ENCODE measurements at regions not wholly inside any gene's neighbourhood (a gene's known extent, or its start where the extent isn't known, plus 50 kb on each side); places are given as distances from the start of the nearest gene placed in this dataset.

GRCh38 chr13:71068041-71068440, 799.0 kb downstream of the DACH1 start:
- DNase-seq, result no peak

GRCh38 chr13:71067165-71067815, 799.7 kb downstream of the DACH1 start:
- no peak for DNase-seq

DNA sequence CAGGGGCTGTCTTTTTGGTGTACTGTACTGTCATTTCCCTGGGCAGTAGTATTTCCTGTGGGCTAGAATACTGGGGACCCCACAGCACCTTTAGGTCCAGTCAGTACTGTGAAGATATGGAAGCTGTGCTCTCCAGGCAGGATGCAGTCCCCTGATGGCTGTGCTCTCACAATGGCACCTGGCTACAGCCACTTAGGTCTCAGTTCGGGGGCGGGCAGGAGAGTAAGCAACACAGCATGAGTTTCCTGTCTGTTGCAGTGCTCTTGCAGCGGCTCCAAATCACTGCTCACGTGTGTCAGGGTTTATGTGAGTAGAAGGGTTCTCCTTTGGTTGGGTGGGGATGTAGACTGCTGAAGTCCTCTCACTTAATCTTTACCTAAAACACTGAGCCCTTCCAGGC, 810.4 kb downstream of the DACH1 start:
- DNase-seq, result no peak

- no peak for DNase-seq
These were observed 811.4 kb downstream of the DACH1 start for GRCh38 chr13:71055644-71056043.

- no peak for DNase-seq
These were observed 812.0 kb downstream of the DACH1 start for GRCh38 chr13:71055047-71055446.

DNA sequence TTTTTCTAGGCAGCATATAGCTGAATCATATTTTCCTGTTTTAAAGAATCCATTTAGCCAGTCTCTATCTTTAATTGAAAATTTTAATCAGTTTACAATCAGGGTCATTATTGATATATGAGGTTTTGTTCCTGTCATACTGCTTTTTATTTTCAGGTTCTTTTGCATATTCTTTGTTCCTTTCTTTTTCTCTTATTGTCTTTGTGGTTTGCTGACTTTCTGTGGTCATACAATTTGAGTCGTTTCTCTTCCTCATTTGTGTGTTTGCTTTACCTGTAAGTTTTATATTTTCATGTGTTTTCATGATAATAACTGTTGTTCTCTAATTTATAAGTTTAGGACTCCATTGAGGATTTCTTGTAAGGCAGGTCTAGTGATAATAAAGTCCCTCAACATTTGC, 812.6 kb downstream of the DACH1 start:
- no peak for DNase-seq

DNA sequence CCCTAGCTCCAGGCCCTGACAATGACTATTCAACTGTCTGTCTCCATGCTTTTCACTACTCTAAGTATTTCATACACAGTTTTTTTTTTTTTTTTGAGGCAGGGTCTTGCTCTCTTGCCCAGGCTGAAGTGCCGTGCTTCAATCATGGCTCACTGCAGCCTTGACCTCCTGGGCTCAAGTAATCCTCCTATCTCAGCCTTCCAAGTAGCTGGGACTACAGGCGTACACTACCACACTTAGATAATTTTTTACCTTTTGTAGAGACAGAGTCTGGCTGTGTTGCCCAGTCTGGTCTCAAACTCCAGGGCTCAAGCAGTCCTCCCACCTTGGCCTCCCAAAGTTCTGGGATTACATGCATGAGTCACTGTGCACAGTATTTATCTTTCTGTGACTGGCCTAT, 815.4 kb downstream of the DACH1 start:
- no peak for DNase-seq

- DNase-seq, result no peak
These were observed 820.5 kb downstream of the DACH1 start for GRCh38 chr13:71046360-71047079.

DNA sequence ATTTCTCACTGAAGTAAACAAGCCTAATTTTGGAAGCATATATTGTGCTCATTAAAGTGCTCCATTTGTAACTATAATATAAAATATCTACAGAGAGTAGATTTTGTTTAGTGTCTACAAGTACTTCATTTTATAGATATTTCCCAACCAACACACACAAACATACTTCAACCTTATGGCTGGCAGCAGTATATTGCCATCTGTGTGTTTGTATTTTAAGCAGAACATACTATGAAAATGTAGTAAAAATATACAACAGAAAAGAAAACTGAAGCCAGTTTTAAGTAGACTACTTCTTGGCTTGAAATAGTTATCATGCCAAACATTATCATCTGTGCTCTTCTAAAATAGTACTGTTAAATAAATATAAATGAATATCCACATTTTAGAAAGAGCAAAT, 821.9 kb downstream of the DACH1 start:
- DNase-seq, result no peak

GRCh38 chr13:71039440-71039839, 827.6 kb downstream of the DACH1 start:
- no peak for DNase-seq

DNA sequence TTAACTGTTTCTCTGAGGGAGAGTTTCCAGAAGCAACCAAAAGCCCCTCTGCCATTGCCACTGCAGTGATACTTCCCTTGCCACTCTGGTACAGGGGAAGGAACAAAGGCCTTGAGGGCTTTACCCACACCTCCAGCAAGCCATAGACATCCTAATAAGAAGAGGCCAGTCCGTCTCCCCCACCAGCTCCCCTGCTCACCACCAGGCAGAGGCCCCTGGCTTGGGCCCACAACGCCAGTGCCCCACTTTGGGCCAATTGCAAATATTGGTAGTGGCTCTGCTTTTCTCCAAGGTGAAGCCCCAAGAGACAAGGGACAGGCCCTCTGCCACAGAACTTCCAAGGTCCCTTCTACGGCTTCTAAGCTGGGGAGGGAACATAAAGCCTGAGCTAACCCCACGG, 833.0 kb downstream of the DACH1 start:
- no peak for DNase-seq

GRCh38 chr13:71033026-71033425, 834.0 kb downstream of the DACH1 start:
- no peak for DNase-seq

DNA sequence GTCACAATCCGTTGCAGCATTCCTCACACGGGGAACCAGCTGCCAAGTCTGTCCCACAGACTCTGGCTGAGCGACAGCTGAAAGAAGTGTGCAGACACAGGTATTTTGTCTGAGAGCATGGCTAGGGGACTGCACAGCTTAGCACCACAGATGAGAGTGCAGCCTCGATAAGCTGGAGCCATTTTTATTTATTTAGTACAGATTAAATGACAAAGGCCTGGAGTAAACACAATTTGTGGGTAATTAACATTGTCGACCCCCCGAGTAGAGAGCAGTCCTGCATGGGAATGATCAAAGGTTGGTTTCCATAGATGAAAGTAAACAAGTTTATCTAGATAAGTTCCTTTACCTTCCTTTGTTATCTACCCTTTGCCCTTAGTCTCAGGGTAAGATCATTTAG, 836.2 kb downstream of the DACH1 start:
- no peak for DNase-seq

DNA sequence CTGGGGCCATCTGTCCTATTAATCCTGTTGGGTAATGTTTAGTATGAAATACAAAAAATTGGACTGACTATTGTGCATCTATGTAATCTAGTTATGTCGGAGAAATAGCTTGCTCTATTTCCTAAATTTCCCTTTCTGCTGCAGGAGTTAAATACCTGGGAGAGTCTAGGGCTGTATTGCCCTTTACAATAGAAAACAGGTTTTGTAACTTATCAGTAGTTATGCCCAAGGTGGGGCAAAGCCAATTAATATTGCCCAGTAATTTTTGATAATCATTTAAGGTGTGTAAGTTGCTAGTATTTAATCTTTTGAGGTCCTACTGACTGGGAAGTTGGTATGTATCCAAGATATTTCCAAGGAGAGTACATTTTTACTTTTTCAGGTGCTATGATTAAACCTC, 838.1 kb downstream of the DACH1 start:
- DNase-seq, result no peak

DNA sequence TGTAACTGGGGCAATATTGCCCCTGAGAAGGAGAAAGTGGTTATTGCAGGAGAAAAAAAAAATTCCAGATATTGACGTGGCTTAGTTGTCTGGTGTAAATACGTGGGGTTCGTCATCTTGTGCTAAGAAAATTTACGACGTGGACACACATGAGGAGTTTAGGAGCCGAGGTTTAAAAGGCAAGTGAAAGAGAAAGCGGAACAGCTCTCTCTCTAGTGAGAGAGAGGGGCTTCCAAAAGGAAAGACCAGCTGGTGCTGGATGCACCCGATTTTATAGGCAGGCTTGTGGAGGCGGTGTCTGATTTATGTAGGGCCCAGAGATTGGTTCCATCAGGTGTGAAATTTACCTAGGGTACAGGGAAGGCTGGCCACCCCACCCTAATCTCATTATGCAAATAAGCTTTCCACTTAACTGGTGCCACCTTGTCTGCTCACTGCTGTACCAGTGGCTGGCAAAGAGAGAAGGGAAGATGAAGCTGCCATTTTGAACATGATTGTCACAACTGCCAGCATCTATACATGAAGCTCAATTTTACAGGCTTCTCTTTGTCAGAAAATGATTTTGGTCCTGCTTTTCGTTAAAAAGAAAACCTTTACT, 845.1 kb downstream of the DACH1 start:
- DNase-seq, result no peak

GRCh38 chr13:71018995-71019394, 848.0 kb downstream of the DACH1 start:
- no peak for DNase-seq

GRCh38 chr13:71018544-71018943, 848.5 kb downstream of the DACH1 start:
- DNase-seq, result no peak

DNA sequence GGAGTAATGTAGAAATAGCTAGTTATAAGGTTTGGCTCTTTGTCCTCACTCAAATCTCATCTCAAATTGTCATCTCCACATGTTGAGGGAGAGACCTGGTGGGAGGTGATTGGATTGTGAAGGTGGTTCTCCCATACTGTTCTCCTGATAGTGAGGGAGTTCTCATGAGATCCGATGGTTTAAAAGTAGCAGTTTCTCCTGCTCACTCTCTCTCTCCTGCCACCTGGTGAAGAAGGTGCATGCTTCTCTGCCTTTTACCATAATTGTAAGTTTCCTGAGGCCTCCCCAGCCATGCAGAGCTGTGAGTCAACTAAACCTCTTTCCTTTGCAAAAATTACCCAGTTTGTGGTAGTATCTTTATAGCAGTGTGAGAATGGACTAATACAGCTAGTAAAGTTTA, 849.4 kb downstream of the DACH1 start:
- no peak for DNase-seq

DNA sequence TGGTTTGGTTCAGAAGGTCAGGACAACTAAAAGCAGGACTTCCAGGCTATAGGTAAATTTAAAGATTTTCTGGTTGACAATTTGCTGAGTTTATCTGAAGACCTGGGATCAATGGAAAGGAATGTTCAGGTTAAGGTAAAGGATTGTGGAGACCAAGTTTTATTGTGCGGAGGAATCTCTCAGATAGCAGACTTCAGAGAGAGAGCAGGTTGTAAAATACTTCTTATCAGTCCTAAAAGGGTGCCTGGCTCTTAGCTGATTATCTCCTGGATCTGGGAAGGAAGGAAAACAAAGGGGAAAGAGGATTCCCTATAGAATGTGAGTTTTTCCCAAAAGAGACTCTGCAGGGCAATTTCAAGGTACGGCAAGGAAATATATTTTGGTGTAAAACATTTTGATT, 851.5 kb downstream of the DACH1 start:
- DNase-seq, result no peak

DNA sequence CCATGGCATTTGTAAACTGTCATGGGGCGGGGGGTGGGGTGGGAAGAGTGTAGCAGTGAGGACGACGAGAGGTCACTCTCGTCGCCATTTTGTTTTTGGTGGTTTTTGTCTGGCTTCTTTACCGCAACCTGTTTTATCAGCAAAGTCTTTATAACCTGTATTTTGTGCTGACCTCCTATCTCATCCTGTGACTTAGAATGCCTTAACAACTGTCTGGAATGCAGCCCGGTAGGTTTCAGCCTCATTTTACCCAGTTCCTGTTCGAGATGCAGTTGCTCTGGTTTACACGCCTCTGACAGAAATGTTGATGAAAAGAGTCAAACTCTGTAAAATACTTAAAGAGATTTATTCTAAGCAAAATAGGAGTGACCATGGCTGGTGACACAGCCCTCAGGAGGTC, 852.0 kb downstream of the DACH1 start:
- DNase-seq, result no peak

GRCh38 chr13:71005919-71006318, 861.1 kb downstream of the DACH1 start:
- DNase-seq, result no peak

DNA sequence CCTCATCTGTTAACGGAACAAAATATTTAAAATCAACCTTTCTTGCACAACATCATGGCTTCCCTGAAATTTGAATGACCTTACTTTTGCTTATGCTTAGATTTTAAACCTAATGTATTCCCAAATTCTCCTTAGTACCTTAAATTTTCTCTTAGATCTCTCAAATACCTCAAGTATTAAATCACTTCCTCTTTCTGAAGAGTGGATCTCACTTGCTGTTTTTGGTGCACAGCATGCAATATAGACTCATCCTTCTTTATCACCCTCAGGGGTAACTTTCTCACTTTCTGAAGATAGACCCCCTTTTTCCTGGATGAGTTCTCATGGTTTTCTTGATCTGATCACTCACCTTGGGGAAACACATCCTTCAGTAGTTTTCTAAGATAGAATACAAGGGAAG, 871.7 kb downstream of the DACH1 start:
- DNase-seq, result no peak

DNA sequence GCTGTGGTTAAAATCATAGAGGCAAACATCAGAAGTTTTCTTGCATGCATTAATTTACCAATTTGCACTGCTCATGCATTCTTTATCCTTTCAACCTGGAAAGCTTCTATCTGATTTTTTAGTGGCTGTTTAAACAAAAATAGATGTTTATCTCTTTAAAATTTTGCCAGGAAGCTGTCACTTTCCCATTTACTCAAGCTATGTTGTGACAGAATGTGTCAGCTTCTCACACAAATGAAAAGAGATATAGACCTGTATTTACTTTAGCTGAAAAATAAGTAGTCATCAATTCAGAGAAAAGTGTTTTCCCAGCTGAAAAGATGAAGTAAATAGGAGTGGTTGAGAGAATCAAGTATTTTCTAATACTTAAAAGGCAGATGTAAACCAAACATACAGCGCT, 872.8 kb downstream of the DACH1 start:
- no peak for DNase-seq

DNA sequence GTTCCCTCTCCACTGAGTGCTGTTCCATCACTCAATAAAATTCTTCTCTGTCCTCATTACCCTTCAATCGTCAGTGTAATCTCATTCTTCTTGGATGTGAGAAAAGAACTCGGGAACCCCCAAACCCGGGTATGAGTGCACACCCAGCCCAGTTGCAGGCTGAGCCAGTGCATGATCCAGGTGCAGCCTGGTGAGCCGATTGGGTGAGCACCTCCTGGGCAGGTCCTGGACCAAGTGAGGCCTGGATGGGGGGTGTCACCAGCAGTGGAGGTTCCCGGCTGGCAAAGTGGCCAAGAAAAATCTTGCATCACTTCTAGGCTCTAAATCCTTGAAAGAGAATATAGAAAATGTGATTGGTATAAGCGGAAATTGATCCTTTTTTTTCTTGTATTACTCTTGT, 878.8 kb upstream of the KLHL1 start:
- DNase-seq, result no peak

- DNase-seq, result no peak
These were observed 877.1 kb upstream of the KLHL1 start for GRCh38 chr13:70985371-70985770.
